Astrocyte of the cerebellum (primary cell): ENCODE measurements at regions not wholly inside any gene's neighbourhood (a gene's known extent, or its start where the extent isn't known, plus 50 kb on each side); places are given as distances from the start of the nearest gene placed in this dataset.

Experiments
- DNase-seq: peaks from one replicate; pipeline ENCODE4 v3.0.0-alpha.2; 2011; ENCODE audit warnings: low read depth
- H3K4me3 ChIP-seq: 2 replicates; pipeline ENCODE4 v1.5.1; 2011; ENCODE audit warnings: mild to moderate bottlenecking, low read depth, low read length, moderate library complexity
- CTCF ChIP-seq: IDR thresholded peaks from 2 replicates; pipeline ENCODE4 v1.5.1; 2012; ENCODE audit warnings: low read length, low read depth, moderate library complexity, mild to moderate bottlenecking; ENCODE audit errors: missing control alignments
- in situ Hi-C: cut with HindIII; loops from 2 replicates; pipeline ENCODE4 v1.10.0; 2017; ENCODE audit warnings: low sequenced_read_pairs

- no peak overlapping the region for H3K4me3 ChIP-seq
- in situ Hi-C loops = no loop called here
- DNase-seq = no peak
- no peak for TF ChIP-seq CTCF
Observed at GRCh38 chr18:30746224-30746623, 296.3 kb downstream of the DSC3 start.

GRCh38 chr18:30743033-30743432 lies 299.5 kb downstream of the DSC3 start:
- no peak for DNase-seq
- TF ChIP-seq CTCF = no peak
- in situ Hi-C loops = no loop called here
- H3K4me3 ChIP-seq = no peak overlapping the region

GRCh38 chr18:30730915-30731314 lies 311.6 kb downstream of the DSC3 start:
- no peak for DNase-seq
- H3K4me3 ChIP-seq = no peak overlapping the region
- no peak for TF ChIP-seq CTCF
- in situ Hi-C loops = no loop called here

- TF ChIP-seq CTCF = no peak
- no peak overlapping the region for H3K4me3 ChIP-seq
- in situ Hi-C loops = no loop called here
- no peak for DNase-seq
Observed at GRCh38 chr18:30727849-30728248, 314.7 kb downstream of the DSC3 start.

GRCh38 chr18:30713299-30713698 lies 329.2 kb downstream of the DSC3 start:
- TF ChIP-seq CTCF = no peak
- in situ Hi-C loops = no loop called here
- no peak for DNase-seq
- H3K4me3 ChIP-seq = no peak overlapping the region

- TF ChIP-seq CTCF = no peak
- H3K4me3 ChIP-seq = no peak overlapping the region
- in situ Hi-C loops = no loop called here
- no peak for DNase-seq
Observed at GRCh38 chr18:30712383-30712782, 330.2 kb downstream of the DSC3 start.

GRCh38 chr18:30709595-30709994 lies 332.9 kb downstream of the DSC3 start:
- H3K4me3 ChIP-seq = no peak overlapping the region
- no peak for TF ChIP-seq CTCF
- no peak for DNase-seq
- in situ Hi-C loops = no loop called here
